HG03439 (cell line): ENCODE measurements at regions not wholly inside any gene's neighbourhood (a gene's known extent, or its start where the extent isn't known, plus 50 kb on each side); places are given as distances from the start of the nearest gene placed in this dataset.
"Not testable (repeated sequence)": the region's sequence is repeated elsewhere in the genome, so short reads cannot be mapped to it uniquely, and the experiment has no call there.

Experiments used
- ATAC-seq: cut with Tn5 transposase; IDR thresholded peaks from one replicate; pipeline ENCODE4 v1.9.1; 2021; ENCODE audit warnings: mild to moderate bottlenecking, moderate library complexity; ENCODE audit not compliant: unreplicated experiment

GRCh38 chr2:234409590-234409989 is 87.3 kb downstream of the ARL4C start:
- ATAC-seq: no peak

GRCh38 chr2:234406085-234406484 is 90.8 kb downstream of the ARL4C start:
- no peak for ATAC-seq

- ATAC-seq: no peak
Measured at GRCh38 chr2:234405462-234405861, 91.4 kb downstream of the ARL4C start.

GRCh38 chr2:234404957-234405356 is 91.9 kb downstream of the ARL4C start:
- no peak for ATAC-seq

- ATAC-seq: no peak
Measured at GRCh38 chr2:234403751-234404150, 93.1 kb downstream of the ARL4C start.

GRCh38 chr2:234403074-234403473 is 93.8 kb downstream of the ARL4C start:
- ATAC-seq: no peak

GRCh38 chr2:234401426-234401825 is 95.5 kb downstream of the ARL4C start:
- no peak for ATAC-seq

- ATAC-seq: no peak
Measured at GRCh38 chr2:234399451-234400246, 97.2 kb downstream of the ARL4C start.

- ATAC-seq: no peak
Measured at GRCh38 chr2:234398531-234398930, 98.3 kb downstream of the ARL4C start.

- no peak for ATAC-seq
Measured at GRCh38 chr2:234395891-234396420, 100.9 kb downstream of the ARL4C start.

- ATAC-seq: no peak
Measured at GRCh38 chr2:234394450-234394849, 102.4 kb downstream of the ARL4C start.

GRCh38 chr2:234393354-234393753 is 103.5 kb downstream of the ARL4C start:
- no peak for ATAC-seq

GRCh38 chr2:234392041-234392615 is 104.8 kb downstream of the ARL4C start:
- no peak for ATAC-seq

GRCh38 chr2:234391625-234392024 is 105.3 kb downstream of the ARL4C start:
- ATAC-seq: no peak

GRCh38 chr2:234389661-234390060 is 107.2 kb downstream of the ARL4C start:
- not testable (repeated sequence) for ATAC-seq

GRCh38 chr2:234388591-234388990 is 108.3 kb downstream of the ARL4C start:
- no peak for ATAC-seq

- no peak for ATAC-seq
Measured at GRCh38 chr2:234386971-234387370, 109.9 kb downstream of the ARL4C start.

GRCh38 chr2:234382131-234382530 is 114.8 kb downstream of the ARL4C start:
- ATAC-seq: no peak

GRCh38 chr2:234378958-234379357 is 117.9 kb downstream of the ARL4C start:
- ATAC-seq: not testable (repeated sequence)

- no peak for ATAC-seq
Measured at GRCh38 chr2:234378440-234378839, 118.4 kb downstream of the ARL4C start.

- ATAC-seq: no peak
Measured at GRCh38 chr2:234377761-234378391, 119.0 kb downstream of the ARL4C start.

GRCh38 chr2:234376229-234376628 is 120.7 kb downstream of the ARL4C start:
- ATAC-seq: no peak
